ENCODE measurements at regions not wholly inside any gene's neighbourhood (a gene's known extent, or its start where the extent isn't known, plus 50 kb on each side); places are given as distances from the start of the nearest gene placed in this dataset.
"Not testable (repeated sequence)": the region's sequence is repeated elsewhere in the genome, so short reads cannot be mapped to it uniquely, and the experiment has no call there.

DNA sequence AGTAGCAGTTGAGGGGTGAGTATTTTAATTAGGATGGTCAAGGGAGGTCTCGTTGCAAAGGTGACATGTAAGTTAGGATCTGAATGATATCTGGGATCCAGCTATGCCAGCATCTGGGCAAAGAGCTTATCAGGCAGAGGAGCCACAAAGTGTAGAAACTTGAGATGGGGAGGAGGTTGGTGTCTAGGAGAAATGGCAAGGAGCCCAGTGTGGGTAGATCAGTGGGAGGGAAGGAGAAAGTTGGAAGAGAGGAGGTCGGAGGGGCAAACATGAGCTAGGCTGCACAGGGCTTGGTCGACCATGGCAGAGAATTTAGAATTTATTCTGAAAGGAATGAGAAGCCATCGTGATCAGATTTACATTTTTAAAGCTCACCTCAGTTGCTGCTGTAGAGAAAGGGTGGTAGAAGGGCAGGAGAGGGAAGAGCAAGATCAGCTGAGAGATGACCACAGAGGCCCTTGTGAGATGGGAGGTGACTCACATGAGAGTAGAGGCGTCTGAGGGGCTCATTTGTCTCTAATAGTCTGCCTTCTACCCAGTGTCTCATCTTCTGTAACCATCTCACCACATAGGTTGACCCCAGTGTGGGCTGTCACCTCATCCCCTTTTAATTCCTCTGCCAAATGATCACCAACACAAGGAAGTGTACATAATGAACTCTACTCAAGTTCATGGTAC lies 170.0 kb downstream of the ETAA1 start:
- CTCF ChIA-PET, result no interaction called here
- POLR2A ChIA-PET, result no interaction called here

DNA sequence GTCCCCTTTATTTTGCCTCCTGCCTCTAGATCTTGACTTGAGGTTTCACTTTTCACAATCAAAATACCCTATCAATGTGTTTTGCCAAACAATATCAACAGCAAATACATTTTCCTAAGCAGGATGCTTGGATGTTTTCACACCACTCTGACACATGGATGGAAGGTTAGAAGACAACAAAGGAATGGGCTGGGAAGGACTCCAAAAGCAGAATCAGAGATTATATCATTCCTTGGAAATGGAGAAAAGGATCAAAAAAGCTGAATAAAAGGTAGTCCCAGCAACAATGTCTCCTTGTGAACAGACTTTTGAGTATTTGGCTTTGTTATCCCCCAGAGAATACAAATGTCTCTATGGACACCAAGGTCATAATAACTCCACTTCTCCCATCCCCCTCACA lies 170.8 kb downstream of the ETAA1 start:
- POLR2A ChIA-PET, result no interaction called here
- CTCF ChIA-PET, result no interaction called here

DNA sequence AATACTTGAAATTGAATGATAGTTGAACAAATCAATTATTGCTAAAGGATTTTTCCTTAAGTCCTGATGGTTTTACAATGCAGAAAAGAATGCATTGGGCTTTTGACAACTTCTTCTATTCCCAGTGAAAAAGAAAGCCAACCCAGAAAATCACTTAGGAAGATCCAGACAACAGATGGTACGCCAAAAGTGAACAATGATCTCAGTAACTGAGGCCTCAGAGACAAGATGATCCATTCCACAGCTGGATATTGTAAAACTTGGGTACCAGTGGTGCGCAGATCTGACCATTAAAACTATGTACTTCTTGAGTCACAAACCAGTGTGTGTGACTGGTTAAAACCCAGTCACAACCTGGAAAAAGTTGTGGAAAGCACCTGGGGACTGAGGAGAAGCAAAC lies 173.5 kb downstream of the ETAA1 start:
- CTCF ChIA-PET, result no interaction called here
- POLR2A ChIA-PET, result no interaction called here

DNA sequence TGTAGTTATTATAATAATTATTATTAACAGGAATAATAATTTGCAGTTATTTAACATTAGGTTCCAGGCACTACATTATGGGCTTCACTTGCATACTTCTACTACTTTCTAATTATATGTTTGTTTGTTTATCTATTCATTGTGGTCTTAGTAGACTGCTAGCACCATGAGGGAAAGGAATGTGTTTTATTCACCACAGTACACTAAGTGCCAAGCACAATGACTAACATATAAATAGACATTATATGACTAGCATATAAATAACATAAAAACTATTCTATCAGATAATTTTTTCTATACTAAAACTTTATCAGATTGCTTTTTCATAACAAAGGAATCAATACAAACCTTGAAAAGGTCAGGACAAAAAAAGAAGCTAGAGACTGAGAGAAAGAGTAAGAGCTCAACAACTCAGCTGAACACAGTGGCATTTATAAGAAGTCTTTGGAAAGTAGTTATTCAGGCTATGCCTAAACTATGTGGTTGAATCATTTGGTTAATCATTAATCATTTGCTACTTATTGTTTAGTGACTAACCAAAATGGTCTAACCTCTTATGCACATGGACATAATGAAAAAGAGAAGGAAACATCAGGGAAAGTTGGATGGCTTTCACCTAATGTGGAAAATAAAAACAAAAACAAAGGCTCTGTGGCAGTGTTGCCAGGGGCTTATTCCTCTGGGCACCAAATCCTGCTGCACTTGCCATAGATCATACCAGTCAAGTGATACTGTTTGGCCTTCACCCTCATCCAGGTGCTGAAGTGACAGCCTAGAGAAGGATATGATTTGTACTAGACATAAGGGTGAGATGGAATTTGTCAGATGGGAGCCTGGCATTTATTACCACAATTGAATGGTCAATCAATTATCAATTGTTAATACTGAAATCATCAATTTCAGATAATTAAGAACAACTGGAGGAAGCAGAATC lies 174.9 kb downstream of the ETAA1 start:
- ChIA-PET POLR2A (no interaction called here), CTCF (no interaction called here)

DNA sequence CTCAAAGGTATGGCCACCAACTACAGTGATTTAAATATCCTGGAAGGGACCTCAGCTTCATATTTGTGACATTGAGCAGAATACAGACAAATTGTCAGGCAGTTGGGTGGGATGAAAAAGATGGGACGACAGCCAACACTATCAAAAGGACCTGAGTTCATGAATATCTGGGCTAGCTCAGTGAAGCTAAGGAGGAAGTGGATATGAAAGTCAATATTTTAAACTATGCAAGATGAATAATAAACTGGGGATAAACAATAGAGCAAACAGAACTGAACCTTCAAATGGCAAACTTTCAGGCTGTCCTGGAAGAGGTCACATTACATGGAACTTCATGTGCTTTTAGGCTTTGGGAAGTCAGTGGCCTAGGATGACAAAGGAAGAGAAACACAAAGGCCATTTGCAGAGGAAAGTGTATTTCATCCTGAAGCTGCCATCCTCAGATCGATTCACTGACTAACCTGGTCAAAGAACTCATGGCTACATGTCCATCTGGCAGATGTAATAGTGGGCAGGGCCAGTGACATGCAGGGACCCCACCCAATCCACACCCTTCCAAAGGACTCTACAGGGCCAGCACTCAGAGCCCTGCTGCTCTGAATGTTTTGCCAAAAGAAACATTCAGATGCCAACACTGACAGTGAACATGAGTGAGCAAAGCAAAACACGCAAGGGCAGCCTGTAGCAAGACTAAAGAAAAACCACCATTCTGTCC lies 175.7 kb downstream of the ETAA1 start:
- CTCF ChIA-PET, result no interaction called here

DNA sequence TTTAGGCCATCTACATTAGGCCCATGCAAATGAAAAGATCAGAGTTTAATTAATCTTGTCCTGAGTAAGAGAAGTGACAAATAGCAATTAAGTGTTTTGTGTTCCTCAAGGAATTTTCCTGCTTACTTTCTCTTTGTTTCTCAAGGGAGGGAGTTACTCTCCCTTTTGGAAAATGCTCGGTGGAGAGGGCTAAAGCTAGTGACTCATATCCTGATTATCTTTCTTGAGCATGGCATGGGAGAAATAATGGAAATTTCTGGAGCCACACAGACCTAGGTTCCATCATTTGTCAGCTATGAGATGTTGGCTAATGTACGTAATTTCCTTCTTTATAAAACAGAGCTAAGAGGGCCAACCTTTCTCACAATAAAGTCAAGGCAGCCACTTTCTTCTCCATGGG lies 177.1 kb downstream of the ETAA1 start:
- ChIA-PET POLR2A (no interaction called here), CTCF (no interaction called here)

More for the DNA sequence above, 175.7 kb downstream of the ETAA1 start:
- POLR2A ChIA-PET, result no interaction called here

DNA sequence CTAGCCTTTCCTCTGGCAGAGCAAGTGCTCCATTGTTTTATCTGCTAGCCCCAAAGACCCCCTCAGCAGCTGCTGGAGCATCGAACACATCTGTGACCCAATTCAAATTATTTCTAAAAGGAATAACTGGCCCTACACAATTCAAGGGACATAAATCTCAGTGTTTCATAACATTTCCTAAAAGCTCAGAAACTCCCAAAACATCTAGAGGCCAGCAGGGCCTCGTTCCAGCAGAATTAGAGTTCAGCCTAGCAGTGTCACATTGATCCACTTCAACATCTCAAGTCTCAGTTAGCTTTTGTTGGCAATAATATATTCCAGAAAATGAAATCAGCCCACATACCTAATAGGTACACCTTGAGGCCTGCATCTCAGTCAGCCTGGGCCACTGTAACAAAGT lies 179.1 kb downstream of the ETAA1 start:
- ChIA-PET POLR2A (no interaction called here), CTCF (no interaction called here)

DNA sequence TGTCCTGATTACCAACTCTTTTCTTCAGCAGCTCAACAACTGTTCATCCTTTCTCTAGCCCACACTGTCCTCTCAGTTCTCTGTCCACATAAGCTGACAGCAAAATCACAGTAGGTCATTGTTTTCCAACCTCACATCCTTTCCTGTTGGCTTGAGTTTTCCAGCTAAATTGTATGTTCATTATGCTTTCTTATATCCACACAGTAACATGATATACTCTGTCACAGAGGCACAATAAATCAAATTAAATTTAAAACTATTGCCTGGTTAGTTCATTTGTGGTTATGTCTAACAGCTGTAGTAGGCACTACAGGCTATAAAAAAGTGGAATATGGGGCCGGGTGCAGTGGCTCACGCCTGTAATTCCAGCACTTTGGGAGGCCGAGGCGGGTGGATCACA lies 179.9 kb downstream of the ETAA1 start:
- CTCF ChIA-PET, result no interaction called here

DNA sequence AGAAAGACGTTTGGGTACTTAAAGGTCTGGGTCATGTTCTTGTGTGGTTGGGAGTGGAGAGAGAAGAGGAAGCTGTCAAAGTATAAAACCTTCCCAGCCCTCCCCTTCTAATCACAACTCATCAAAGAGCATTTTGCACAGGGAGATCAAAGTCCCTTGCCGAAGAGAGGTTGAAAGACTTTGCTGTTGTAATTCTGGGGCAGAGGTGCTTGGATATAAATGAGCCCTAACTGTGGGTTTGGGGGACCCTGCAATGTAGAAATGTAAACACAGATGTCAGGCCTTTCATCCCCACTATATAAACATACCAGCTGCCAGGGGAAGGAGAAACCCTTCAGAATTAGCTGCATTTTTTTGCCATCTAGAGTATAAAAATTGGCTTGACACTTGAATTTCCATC lies 182.1 kb downstream of the ETAA1 start:
- POLR2A ChIA-PET, result no interaction called here
- CTCF ChIA-PET, result no interaction called here

More for the DNA sequence above, 179.9 kb downstream of the ETAA1 start:
- POLR2A ChIA-PET, result no interaction called here

DNA sequence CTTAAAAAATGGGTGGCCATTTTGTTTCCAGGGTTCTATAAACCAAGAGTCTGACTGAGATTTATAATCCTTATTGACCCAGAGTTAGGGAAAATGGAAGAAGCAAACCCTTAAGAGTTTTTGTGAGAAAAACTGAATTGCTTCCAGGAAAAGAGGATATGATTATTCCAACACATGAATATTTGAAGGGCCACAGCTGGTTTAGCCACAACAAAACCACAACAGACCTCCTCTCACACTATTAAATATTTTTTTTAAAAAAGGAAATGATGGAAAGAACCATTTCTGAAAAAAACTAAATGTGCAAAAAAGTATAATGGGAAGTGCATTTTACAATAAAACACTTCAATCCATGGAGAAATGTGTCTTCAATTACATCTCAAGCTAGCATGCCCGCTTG lies 182.7 kb downstream of the ETAA1 start:
- ChIA-PET CTCF (no interaction called here), POLR2A (no interaction called here)

DNA sequence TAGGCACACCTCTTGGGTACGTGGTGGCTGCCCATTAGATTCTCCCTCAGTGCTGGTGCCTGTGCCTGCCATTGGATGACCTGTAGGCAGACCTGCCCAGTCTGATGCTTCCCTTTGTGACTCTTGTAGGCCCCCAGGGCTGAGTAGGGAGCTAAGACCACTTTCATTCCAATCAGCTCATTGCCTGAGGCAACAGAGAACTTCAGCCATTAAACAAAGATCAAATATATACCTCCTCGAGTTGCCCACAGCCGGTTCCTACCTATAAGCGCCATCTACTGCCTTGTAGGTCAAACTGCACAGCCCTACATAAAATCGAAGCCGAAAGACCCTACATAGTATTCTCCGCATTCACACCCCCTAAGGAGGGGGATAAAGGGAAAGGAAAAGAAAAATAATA lies 184.6 kb downstream of the ETAA1 start:
- CTCF ChIA-PET, result no interaction called here
- POLR2A ChIA-PET, result no interaction called here

DNA sequence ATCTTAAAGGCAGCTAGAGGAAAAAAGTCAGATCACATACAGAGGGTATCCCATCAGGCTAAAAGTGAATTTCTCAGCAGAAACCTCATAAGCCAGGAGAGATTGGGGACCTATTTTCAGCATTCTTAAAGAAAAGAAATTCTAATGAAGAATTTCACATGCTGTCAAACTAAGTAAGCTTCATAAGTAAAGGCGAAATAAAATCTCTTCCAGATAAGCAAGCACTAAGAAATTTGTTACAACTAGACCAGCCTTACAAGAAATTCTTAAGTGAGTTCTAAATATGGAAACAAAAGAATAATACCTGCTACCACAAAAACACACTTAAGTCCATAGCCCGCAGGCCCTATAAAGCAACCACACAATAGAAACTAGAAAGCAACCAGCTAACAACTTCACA lies 186.1 kb downstream of the ETAA1 start:
- ChIA-PET POLR2A (no interaction called here), CTCF (no interaction called here)

DNA sequence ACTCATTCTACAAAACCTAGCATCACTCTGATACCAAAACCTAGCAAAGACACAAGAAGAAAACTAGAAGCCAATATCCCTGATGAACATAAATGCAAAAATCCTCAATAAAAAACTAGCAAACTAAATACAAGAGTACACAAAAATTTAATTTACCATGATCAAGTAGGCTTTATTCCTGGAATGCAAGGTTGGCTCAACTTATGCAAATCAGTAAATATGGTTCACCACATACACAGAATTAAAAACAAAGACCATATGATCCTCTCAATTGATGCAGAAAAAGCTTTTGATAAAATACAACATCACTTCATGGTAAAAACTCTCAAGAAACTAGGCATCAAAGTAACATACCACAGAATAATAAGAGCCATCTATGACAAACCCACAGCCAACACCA lies 188.3 kb downstream of the ETAA1 start:
- POLR2A ChIA-PET, result no interaction called here
- CTCF ChIA-PET, result no interaction called here

DNA sequence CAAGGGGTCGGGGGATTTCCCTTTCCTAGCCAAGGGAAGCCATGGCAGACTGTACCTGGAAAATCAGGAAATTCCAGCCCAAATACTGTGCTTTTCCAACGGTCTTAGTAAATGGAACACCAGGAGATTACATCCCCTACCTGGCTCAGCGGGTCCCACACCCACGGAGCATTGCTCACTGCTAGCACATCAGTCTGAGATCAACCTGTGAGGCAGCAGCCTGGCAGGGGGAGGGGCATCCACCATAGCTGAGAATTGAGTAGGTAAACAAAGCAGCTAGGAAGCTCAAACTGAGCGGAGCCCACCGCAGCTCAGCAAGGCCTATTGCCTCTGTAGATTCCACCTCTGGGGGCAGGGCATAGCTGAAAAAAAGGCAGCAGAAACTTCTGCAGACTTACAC lies 192.0 kb downstream of the ETAA1 start:
- CTCF ChIA-PET, POLR2A ChIA-PET: not testable (repeated sequence)

DNA sequence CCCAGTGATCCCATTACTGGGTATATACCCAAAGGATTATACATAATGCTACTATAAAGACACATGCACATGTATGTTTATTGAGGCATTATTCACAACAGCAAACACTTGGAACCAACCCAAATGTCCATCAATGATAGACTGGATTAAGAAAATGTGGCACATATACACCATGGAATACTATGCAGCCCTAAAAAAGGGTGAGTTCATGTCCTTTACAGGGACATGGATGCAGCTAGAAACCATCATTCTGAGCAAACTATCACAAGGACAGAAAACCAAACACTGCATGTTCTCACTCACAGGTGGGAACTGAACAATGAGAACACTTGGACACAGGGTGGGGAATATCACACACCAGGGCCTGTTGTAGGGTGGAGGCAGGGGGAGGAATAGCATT lies 197.4 kb downstream of the ETAA1 start:
- POLR2A ChIA-PET, CTCF ChIA-PET: not testable (repeated sequence)

DNA sequence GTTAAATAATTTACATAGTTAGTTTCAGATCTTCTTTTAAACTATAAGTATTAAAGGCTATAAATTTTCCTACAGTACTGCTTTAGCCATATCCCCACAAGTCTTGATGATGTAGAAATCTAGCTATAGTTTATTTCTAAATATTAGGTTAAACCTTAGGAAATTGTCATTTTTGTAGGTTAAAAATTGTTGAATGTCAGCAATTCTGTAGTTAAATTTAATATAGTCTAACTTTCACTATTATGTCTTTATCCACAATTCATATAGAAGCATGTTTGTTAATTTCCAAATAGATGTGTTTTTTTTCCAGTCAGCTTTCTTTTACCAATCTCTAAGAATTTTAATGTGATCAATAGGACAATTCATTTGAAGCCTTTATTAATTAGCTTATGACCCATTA lies 199.7 kb downstream of the ETAA1 start:
- ChIA-PET CTCF (interaction anchor here (0.6 kb wide), 2 partner anchors 13 to 184 kb away, joined by 3 to 9 read pairs; no protein-coding TSS in a partner anchor), POLR2A (no interaction called here)

DNA sequence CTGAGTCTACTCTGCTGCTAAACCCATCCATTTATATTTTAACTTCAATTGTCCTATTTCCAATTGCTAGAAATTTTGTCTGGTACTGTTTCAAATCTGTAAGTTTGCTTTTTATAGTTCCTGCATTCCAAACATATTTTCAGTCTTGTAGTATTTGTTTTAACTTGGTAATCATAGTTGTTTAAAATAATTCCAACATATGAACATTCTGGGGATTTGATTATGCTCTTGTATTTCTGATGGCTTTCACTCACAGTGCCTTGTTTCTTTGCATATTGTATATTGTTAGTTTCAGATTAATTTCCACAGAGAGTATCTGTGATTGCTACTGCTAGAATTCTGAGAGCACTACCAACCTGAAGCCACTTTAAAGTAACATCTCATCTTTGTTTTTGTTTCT lies 202.4 kb downstream of the ETAA1 start:
- ChIA-PET POLR2A (no interaction called here), CTCF (no interaction called here)

DNA sequence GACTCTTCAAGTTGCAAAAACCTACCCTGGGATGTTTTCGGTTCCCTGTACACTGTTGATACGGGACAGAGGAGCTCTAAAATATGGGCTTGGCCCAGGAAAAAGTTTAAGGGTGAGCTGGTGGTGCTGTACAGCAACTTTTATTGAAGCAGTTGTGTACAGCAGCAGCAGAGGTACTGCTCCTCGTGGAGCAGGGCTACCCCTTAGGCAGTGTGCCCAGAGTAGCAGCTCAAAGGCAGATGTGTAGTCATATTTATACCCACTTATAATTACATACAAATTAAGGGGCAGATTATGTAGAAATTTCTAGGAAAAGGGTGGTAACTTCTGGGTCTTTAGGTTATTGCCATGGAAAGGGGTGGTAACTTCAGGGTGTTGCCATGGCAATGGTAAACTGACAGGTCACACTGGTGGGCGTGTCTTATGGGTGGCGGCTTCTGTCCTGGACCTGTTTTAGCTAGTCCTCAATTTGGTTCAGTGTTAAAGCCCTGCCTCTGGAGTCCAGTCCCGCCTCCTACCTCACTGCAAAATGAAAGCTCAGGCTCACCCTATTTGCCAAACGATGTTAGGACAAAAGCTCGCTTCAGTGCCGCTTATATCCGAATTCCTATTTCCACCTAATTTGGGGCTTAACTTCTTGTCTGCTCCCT lies 203.2 kb downstream of the ETAA1 start:
- POLR2A ChIA-PET, result no interaction called here
- CTCF ChIA-PET, result no interaction called here

DNA sequence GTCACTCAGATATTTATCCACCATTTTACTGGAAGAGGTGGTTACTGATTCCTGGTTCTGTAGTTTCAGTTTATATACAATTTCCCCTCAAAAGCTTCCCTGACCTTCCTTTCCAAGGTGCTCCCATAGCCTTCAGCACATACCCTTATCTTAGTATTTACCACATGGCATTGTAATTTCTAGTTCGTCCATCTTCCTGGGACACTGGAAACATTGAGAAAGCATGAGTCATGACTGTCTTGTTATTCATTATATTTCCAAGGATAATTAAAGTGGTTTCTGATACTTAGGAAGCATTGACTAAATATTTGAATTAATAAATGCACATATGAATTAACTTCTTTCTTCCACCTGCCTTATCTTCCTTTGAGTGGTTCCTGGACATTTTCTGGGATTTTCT lies 203.8 kb downstream of the ETAA1 start:
- ChIA-PET POLR2A (no interaction called here), CTCF (no interaction called here)

DNA sequence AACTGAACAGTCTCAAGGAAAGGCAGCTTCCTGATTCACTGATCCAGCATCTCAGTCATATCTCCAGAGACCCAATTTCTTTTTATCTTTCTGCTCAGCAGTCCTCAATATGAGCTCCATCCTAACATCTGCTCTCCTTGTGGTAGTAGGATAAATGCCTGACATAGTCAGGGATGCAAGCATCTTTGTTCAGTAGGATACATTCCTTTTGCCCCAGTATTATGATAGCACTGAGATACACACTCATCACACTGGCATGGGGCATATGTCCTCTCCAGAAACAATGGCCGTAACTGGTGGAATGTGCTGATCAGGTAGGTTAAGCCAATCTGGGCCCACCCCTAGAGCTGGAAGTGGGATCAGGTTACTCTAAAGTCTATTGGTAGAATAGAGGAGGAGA lies 207.2 kb downstream of the ETAA1 start:
- ChIA-PET CTCF (no interaction called here), POLR2A (no interaction called here)

DNA sequence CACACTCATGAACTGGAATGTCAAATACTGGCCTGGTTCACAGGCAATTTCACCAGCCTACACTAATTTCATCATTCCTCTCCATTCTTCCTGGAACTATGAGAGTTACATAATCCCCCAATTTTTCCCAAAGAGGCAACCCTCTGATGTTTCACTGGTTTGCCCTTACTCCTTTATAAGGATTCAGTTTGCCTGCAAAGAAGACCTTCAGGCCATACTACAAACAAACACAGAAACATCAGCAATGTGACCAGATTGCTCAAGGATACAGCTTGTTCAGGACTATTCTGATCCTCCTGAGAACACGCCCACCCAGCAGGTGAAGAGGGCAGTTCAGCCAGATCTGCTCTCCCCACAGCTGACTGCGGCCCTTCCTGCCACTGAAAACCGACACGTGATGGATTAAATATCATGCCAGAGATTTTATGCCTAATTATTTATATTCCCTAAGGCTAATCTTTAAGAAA lies 215.5 kb downstream of the ETAA1 start:
- ChIA-PET CTCF (no interaction called here), POLR2A (no interaction called here)
